SK-N-SH treated with all-trans-retinoic acid at 6 μM for 48 hours (cell line): ENCODE measurements at regions not wholly inside any gene's neighbourhood (a gene's known extent, or its start where the extent isn't known, plus 50 kb on each side); places are given as distances from the start of the nearest gene placed in this dataset.

Experiments
- CSDC2 ChIP-seq: fragments of 250-450 bp; sonication (Bioruptor Pico); IDR thresholded peaks from 2 replicates; pipeline ENCODE4 v1.5.0; 2020; ENCODE audit warnings: mild to moderate bottlenecking, moderate library complexity
- OSR1 ChIP-seq: fragments of 250-450 bp; sonication (Bioruptor Pico); IDR thresholded peaks from 2 replicates; pipeline ENCODE4 v1.8.0; 2022; ENCODE audit warnings: moderate library complexity, mild to moderate bottlenecking, inconsistent platforms
- TOX ChIP-seq: fragments of 250-450 bp; sonication (Bioruptor Pico); IDR thresholded peaks from 2 replicates; pipeline ENCODE4 v1.8.0; 2021; ENCODE audit warnings: mild to moderate bottlenecking, moderate library complexity, borderline replicate concordance

DNA sequence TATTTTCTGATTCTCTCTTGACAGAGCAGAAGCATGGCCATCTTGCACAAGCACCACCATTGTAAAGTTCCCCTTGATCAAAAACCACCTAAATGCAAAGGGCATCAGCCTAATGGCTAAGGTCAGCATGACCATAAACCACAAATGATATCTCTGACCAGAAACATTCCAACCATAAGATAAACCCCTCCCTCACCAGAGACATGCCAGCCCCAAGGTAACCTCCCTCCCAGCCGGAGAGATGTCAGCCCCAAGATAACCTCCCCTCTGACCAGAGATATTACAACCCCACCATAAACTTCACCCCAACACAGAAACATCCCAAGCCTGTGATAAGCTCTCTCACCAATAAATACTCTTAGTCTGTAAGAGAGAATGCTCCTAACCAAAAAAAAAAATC, 72.1 kb upstream of the CDK1 start:
- TF ChIP-seq OSR1 (CRISPR knock-in tag) (no peak), CSDC2 (CRISPR knock-in tag) (no peak), TOX (CRISPR knock-in tag) (no peak)
